OCI-LY7 (cell line): ENCODE measurements at regions not wholly inside any gene's neighbourhood (a gene's known extent, or its start where the extent isn't known, plus 50 kb on each side); places are given as distances from the start of the nearest gene placed in this dataset.

Experiments used
- BruUV-seq: library from RNA; stranded (reverse); fragments of 400-500 nt; replicated peaks from 2 replicates; lab custom pipeline; 2021; lab: Mats Ljungman, UMichigan
- CTCF ChIA-PET: fragments of 300-600 bp; sonication (Branson Sonifier 250); formaldehyde crosslinking; loops from one replicate; lab custom pipeline; 2022; ENCODE audit warnings: antibody characterized with exemption; ENCODE audit not compliant: unreplicated experiment; lab: Charles Lee
- POLR2A ChIA-PET: fragments of 300-600 bp; sonication (Branson Sonifier 250); formaldehyde crosslinking; loops from one replicate; lab custom pipeline; 2022; ENCODE audit warnings: antibody characterized with exemption; lab: Charles Lee
- DNase-seq: peaks from one replicate; pipeline ENCODE4 v3.0.0-alpha.2; 2015; ENCODE audit warnings: low spot score
- H2AFZ ChIP-seq: fragments of 200-600 bp; sonication (generic), shearing (Covaris generic); 2 replicates; pipeline ENCODE4 v1.6.1; 2014; ENCODE audit warnings: mild to moderate bottlenecking, antibody characterized with exemption, low read length, moderate library complexity
- H3K27ac ChIP-seq: fragments of 200-600 bp; sonication (generic); 2 replicates; pipeline ENCODE4 v1.5.1; 2014; ENCODE audit warnings: mixed run types, low read depth, mild to moderate bottlenecking, moderate library complexity, low read length, inconsistent platforms; ENCODE audit not compliant: poor library complexity, severe bottlenecking
- H3K36me3 ChIP-seq: fragments of 200-600 bp; sonication (generic); 2 replicates; pipeline ENCODE4 v1.6.1; 2014; ENCODE audit warnings: mild to moderate bottlenecking, antibody characterized with exemption, low read length, moderate library complexity, mixed read lengths; ENCODE audit not compliant: insufficient read depth
- H3K4me1 ChIP-seq: fragments of 200-600 bp; sonication (generic); 2 replicates; pipeline ENCODE4 v1.5.1; 2014; ENCODE audit warnings: mild to moderate bottlenecking, low read length; ENCODE audit not compliant: insufficient read depth, poor library complexity, severe bottlenecking
- H3K4me2 ChIP-seq: fragments of 200-600 bp; sonication (generic); 2 replicates; pipeline ENCODE4 v1.6.1; 2014; ENCODE audit warnings: mild to moderate bottlenecking, low read length
- H3K4me3 ChIP-seq: fragments of 200-600 bp; sonication (generic); 2 replicates; pipeline ENCODE4 v1.5.1; 2014; ENCODE audit warnings: mild to moderate bottlenecking, low read depth, low read length; ENCODE audit not compliant: poor library complexity, severe bottlenecking
- H3K79me2 ChIP-seq: fragments of 200-600 bp; sonication (generic); 2 replicates; pipeline ENCODE4 v1.6.1; 2016; ENCODE audit warnings: low read depth, mild to moderate bottlenecking, low read length, moderate library complexity, mixed read lengths; ENCODE audit not compliant: insufficient read depth
- H3K9me2 ChIP-seq: fragments of 200-600 bp; sonication (generic); 2 replicates; pipeline ENCODE4 v1.6.1; 2016; ENCODE audit warnings: mild to moderate bottlenecking, low read length, mixed read lengths; ENCODE audit not compliant: insufficient read depth
- H3K9me3 ChIP-seq: fragments of 200-600 bp; sonication (generic); 2 replicates; pipeline ENCODE4 v1.6.1; 2014; ENCODE audit warnings: mild to moderate bottlenecking, mixed run types, low read length, mixed read lengths
- H4K20me1 ChIP-seq: fragments of 200-600 bp; sonication (generic); 2 replicates; pipeline ENCODE4 v1.6.1; 2014; ENCODE audit warnings: mild to moderate bottlenecking, antibody characterized with exemption, low read length, moderate library complexity, mixed read lengths; ENCODE audit not compliant: insufficient read depth
- EZH2phosphoT487 ChIP-seq: fragments of 200-600 bp; sonication (generic); IDR thresholded peaks from 2 replicates; pipeline ENCODE4 v1.6.1; 2018; ENCODE audit warnings: low read depth, borderline replicate concordance, mild to moderate bottlenecking, mixed run types, antibody characterized with exemption, low read length, moderate library complexity, mixed read lengths
- intact Hi-C: fragments of 100-400 bp; cut with micrococcal nuclease; formaldehyde crosslinking; loops from one replicate; pipeline ENCODE4 v1.10.0; 2022; ENCODE audit not compliant: unreplicated experiment
- TF ChIP-seq, protein P1 (sequence below): fragments of 200-600 bp; sonication (generic); conservative IDR thresholded peaks from 2 replicates; pipeline ENCODE4 v1.5.1; 2014; ENCODE audit warnings: mild to moderate bottlenecking, antibody characterized with exemption, low read length, moderate library complexity, mixed read lengths

DNA sequence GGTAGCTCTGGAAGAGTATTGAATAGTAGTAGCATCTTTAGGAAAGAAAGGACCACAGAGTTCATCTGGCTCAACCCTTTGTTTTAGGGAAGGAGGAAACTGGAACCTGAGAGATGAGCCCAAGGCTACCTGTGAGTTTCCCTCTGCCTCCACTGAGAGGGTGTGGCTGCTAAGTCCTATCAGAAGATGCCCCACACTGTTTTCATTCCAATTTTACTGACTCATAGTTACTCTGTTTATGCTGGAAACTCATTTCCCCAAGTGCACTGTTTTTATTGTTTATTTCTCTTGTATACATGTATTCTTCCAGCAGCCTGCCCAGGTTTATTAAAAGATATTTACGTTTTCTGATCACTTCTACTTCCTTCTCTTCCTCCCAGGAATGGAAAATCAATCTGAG, 127.4 kb upstream of the ARHGAP5 start:
- Histone ChIP-seq H3K4me1 (peaks cover 9% of the 10 kb centered on the region), H3K79me2 (no peaks in the 10 kb centered on the region), H3K27ac (no peak overlapping the region), H3K9me3 (no peaks in the 10 kb centered on the region), H3K9me2 (no peaks in the 10 kb centered on the region), H3K4me2 (no peak overlapping the region), H3K4me3 (no peak overlapping the region), H3K36me3 (no peaks in the 10 kb centered on the region), H4K20me1 (no peaks in the 10 kb centered on the region), H2AFZ (no peak overlapping the region)
- no peak for DNase-seq
- BruUV-seq: no TSS peak
- ChIA-PET POLR2A (interaction anchor here (0.8 kb wide), 1 partner anchor 35 kb away, joined by 3 read pairs; no protein-coding TSS in a partner anchor), CTCF (no interaction called here)
- TF ChIP-seq EZH2phosphoT487: no peak
- TF ChIP-seq, protein P1, sequence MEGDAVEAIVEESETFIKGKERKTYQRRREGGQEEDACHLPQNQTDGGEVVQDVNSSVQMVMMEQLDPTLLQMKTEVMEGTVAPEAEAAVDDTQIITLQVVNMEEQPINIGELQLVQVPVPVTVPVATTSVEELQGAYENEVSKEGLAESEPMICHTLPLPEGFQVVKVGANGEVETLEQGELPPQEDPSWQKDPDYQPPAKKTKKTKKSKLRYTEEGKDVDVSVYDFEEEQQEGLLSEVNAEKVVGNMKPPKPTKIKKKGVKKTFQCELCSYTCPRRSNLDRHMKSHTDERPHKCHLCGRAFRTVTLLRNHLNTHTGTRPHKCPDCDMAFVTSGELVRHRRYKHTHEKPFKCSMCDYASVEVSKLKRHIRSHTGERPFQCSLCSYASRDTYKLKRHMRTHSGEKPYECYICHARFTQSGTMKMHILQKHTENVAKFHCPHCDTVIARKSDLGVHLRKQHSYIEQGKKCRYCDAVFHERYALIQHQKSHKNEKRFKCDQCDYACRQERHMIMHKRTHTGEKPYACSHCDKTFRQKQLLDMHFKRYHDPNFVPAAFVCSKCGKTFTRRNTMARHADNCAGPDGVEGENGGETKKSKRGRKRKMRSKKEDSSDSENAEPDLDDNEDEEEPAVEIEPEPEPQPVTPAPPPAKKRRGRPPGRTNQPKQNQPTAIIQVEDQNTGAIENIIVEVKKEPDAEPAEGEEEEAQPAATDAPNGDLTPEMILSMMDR: no peak
- intact Hi-C loops: no loop called here

DNA sequence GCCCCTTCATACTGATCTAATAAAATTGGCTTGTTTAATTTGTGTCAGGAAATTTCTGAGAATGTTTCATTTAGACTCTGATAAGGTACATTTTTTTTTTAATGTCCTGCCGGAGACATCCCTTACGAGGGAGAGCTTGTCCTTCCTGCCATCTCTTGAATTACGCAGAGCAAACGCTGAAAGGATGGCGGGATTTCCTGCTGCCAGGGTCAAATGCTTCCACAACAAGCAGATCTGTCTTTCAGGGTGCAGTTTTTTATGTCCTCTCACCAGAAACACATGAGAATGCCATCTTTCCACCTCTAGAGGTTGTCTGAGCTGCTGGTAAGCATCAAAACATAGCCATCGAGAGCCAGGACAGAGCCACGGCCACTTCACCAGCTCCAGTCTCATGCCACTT, 126.8 kb upstream of the ARHGAP5 start:
- no peaks in the 10 kb centered on the region for H4K20me1 ChIP-seq
- intact Hi-C loops: no loop called here
- H3K4me3 ChIP-seq: no peak overlapping the region
- no peak overlapping the region for H3K4me2 ChIP-seq
- ChIA-PET CTCF (no interaction called here), POLR2A (interaction anchor here (0.8 kb wide), 1 partner anchor 35 kb away, joined by 3 read pairs; no protein-coding TSS in a partner anchor)
- H3K4me1 ChIP-seq: peaks cover 3% of the 10 kb centered on the region
- no peaks in the 10 kb centered on the region for H3K36me3 ChIP-seq
- H3K9me3 ChIP-seq: no peaks in the 10 kb centered on the region
- no peaks in the 10 kb centered on the region for H3K79me2 ChIP-seq
- H3K27ac ChIP-seq: no peak overlapping the region
- no peak overlapping the region for H2AFZ ChIP-seq
- BruUV-seq: no TSS peak
- no peaks in the 10 kb centered on the region for H3K9me2 ChIP-seq
- no peak for DNase-seq
- TF ChIP-seq EZH2phosphoT487: no peak
- TF ChIP-seq, protein P1: no peak

DNA sequence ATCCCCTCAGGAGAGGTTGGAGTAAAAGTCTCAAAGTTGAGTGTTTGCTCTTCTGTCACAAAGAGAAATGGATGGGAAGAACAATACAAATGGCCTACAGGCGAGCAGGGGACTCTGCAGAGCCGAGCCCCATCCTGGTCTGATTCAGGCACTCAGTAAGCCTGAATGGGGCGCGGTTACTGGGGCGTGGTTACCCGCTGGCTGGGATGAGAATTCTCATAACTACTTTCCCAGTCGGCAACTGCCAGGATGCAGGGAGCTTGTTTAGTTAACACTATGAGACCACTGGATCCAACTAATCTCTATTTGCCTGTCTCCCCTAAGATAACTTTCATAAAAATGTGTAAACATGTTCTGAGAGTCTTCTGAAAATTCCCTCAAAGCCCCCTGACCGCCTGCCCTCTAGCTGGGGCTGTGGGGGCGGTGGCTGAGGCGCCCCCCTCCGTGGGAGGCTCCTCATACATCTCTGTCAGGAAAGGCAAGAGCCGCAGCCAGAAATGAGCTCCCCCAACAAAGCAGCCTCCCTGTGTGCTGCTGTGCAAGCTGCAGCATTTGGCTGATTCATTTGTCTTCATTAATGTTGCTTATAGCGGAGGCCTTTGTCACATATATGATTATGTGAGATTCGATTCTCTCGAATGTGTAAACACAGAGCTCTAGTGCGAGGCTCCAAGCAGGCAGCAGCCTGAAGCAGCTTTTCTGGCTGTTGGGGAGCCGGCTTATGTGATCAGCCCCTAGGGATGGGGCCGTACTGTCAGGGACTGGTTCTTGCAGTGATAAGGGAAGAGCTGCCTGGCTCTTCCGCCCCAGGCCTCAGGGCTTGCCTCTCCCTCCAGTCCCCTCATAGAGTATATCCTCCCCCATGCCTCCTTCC, 126.1 kb upstream of the ARHGAP5 start:
- no peaks in the 10 kb centered on the region for H3K9me3 ChIP-seq
- H3K27ac ChIP-seq: no peak overlapping the region
- BruUV-seq: no TSS peak
- H3K36me3 ChIP-seq: no peaks in the 10 kb centered on the region
- no peaks in the 10 kb centered on the region for H3K4me1 ChIP-seq
- ChIA-PET CTCF (no interaction called here), POLR2A (no interaction called here)
- no peak overlapping the region for H3K4me3 ChIP-seq
- H3K9me2 ChIP-seq: no peaks in the 10 kb centered on the region
- H3K4me2 ChIP-seq: no peak overlapping the region
- H3K79me2 ChIP-seq: no peaks in the 10 kb centered on the region
- TF ChIP-seq, protein P1: no peak
- TF ChIP-seq EZH2phosphoT487: no peak
- no peak overlapping the region for H2AFZ ChIP-seq
- intact Hi-C loops: no loop called here
- no peak for DNase-seq
- H4K20me1 ChIP-seq: no peaks in the 10 kb centered on the region
